DMS114 treated with DMSO at 0.1 percent for 48 hours (cell line): ENCODE measurements at regions not wholly inside any gene's neighbourhood (a gene's known extent, or its start where the extent isn't known, plus 50 kb on each side); places are given as distances from the start of the nearest gene placed in this dataset.
A peak's percentile ranks its signal among the peaks of the same experiment; 100 is the strongest.
"Not testable (repeated sequence)": the region's sequence is repeated elsewhere in the genome, so short reads cannot be mapped to it uniquely, and the experiment has no call there.

ENCODE experiments used
- DNase-seq: peaks from one replicate; lab custom pipeline; 2025; ENCODE audit not compliant: unreplicated experiment; lab: John Stamatoyannopoulos, UW

GRCh38 chrX:102784550-102784949 is 64.0 kb downstream of the GPRASP3 start:
- DNase-seq = no peak

GRCh38 chrX:102787283-102787682 is 66.7 kb downstream of the GPRASP3 start:
- DNase-seq = no peak

GRCh38 chrX:102808336-102808735 is 87.8 kb downstream of the GPRASP3 start:
- no peak for DNase-seq

- not testable (repeated sequence) for DNase-seq
Observed at GRCh38 chrX:102818269-102818668, 97.7 kb downstream of the GPRASP3 start.

GRCh38 chrX:102832661-102833060 is 104.4 kb upstream of the RAB40AL start:
- DNase-seq = no peak

GRCh38 chrX:102833136-102833535 is 103.9 kb upstream of the RAB40AL start:
- no peak for DNase-seq

GRCh38 chrX:102835504-102836146 is 101.4 kb upstream of the RAB40AL start:
- peak; percentile 16 for DNase-seq

- no peak for DNase-seq
Observed at GRCh38 chrX:102837847-102838246, 99.2 kb upstream of the RAB40AL start.

GRCh38 chrX:102840871-102841705 is 96.0 kb upstream of the RAB40AL start:
- DNase-seq = no peak

- DNase-seq = no peak
Observed at GRCh38 chrX:102841706-102842003, 95.4 kb upstream of the RAB40AL start.

GRCh38 chrX:102845020-102845419 is 92.1 kb upstream of the RAB40AL start:
- DNase-seq = no peak

- DNase-seq = no peak
Observed at GRCh38 chrX:102846544-102847236, 90.4 kb upstream of the RAB40AL start.

- no peak for DNase-seq
Observed at GRCh38 chrX:102847362-102847761, 89.7 kb upstream of the RAB40AL start.

GRCh38 chrX:102849396-102849795 is 87.7 kb upstream of the RAB40AL start:
- DNase-seq = no peak

- not testable (repeated sequence) for DNase-seq
Observed at GRCh38 chrX:102858826-102859549, 78.1 kb upstream of the RAB40AL start.

GRCh38 chrX:102859550-102859871 is 77.6 kb upstream of the RAB40AL start:
- no peak for DNase-seq

- DNase-seq = no peak
Observed at GRCh38 chrX:102860235-102860634, 76.8 kb upstream of the RAB40AL start.

GRCh38 chrX:102863735-102864134 is 73.3 kb upstream of the RAB40AL start:
- peak; percentile 56 for DNase-seq

- no peak for DNase-seq
Observed at GRCh38 chrX:102866981-102867656, 70.0 kb upstream of the RAB40AL start.

GRCh38 chrX:102883491-102883890 is 53.6 kb upstream of the RAB40AL start:
- no peak for DNase-seq
